Tibial nerve (tissue), 4 donors: ENCODE measurements at regions not wholly inside any gene's neighbourhood (a gene's known extent, or its start where the extent isn't known, plus 50 kb on each side); places are given as distances from the start of the nearest gene placed in this dataset.

Experiments
- EP300 ChIP-seq, 2 donors: sonication (generic); formaldehyde crosslinking; IDR thresholded peaks; one replicate each; pipeline ENCODE4 v1.6.1; 2017; ENCODE audit warnings: antibody characterized with exemption in 2 of 2, mild to moderate bottlenecking in 1 of 2
- POLR2A ChIP-seq, 2 donors: fragments of 450-650 bp; IDR thresholded peaks; one replicate each; pipeline ENCODE4 v1.6.1; 2017; ENCODE audit warnings: antibody characterized with exemption in 2 of 2, mild to moderate bottlenecking in 2 of 2, moderate library complexity in 2 of 2
- TF ChIP-seq, protein P1 (sequence below), 5 experiments: fragments of 200-600 bp in 3 of 5; fragments of 450-650 bp in 2 of 5; sonication (generic) in 3 of 5; IDR thresholded peaks; one replicate each; pipeline ENCODE4 v1.5.1; 2016 to 2019; ENCODE audit warnings: antibody characterized with exemption in 5 of 5, mild to moderate bottlenecking in 3 of 5, moderate library complexity in 2 of 5

DNA sequence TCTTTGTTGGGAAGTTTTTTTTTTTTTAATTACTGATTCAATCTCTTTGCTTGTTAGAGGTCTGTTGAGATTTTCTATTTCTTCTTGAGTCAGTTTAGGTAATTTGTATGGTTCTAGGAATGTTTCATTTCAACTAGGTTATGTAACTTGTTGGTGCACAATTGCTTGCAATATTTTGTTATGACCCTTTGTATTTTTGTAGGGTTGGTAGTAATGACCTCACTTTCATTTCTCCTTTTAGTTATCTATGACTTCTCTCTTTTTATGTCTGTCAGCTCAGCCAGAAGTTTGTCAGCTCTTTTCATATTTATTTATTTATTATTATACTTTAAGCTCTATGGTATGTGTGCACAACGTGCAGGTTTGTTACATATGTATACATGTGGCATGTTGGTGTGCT, 51.1 kb upstream of the SLC24A3 start:
- TF ChIP-seq, protein P1, sequence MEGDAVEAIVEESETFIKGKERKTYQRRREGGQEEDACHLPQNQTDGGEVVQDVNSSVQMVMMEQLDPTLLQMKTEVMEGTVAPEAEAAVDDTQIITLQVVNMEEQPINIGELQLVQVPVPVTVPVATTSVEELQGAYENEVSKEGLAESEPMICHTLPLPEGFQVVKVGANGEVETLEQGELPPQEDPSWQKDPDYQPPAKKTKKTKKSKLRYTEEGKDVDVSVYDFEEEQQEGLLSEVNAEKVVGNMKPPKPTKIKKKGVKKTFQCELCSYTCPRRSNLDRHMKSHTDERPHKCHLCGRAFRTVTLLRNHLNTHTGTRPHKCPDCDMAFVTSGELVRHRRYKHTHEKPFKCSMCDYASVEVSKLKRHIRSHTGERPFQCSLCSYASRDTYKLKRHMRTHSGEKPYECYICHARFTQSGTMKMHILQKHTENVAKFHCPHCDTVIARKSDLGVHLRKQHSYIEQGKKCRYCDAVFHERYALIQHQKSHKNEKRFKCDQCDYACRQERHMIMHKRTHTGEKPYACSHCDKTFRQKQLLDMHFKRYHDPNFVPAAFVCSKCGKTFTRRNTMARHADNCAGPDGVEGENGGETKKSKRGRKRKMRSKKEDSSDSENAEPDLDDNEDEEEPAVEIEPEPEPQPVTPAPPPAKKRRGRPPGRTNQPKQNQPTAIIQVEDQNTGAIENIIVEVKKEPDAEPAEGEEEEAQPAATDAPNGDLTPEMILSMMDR (IDR thresholded peaks at IDR 0.05), result no peak
- TF ChIP-seq POLR2A (IDR thresholded peaks at IDR 0.05) (no peak), EP300 (IDR thresholded peaks at IDR 0.05) (no peak)
